Muscle of back (tissue), 3 donors: ENCODE measurements at regions not wholly inside any gene's neighbourhood (a gene's known extent, or its start where the extent isn't known, plus 50 kb on each side); places are given as distances from the start of the nearest gene placed in this dataset.

Experiments used
- DNase-seq, 3 donors: peaks; one replicate each; pipeline versions ENCODE4 v3.0.0 to v3.0.0-alpha.2; 2013

GRCh38 chr3:147756476-147756875, 347.3 kb downstream of the ZIC1 start:
- DNase-seq = peak in 1 of 3 donors; percentile 8

- peak in 2 of 3 donors; percentile 42 to 47 for DNase-seq
Observed at GRCh38 chr3:147757866-147758265, 348.7 kb downstream of the ZIC1 start.

DNA sequence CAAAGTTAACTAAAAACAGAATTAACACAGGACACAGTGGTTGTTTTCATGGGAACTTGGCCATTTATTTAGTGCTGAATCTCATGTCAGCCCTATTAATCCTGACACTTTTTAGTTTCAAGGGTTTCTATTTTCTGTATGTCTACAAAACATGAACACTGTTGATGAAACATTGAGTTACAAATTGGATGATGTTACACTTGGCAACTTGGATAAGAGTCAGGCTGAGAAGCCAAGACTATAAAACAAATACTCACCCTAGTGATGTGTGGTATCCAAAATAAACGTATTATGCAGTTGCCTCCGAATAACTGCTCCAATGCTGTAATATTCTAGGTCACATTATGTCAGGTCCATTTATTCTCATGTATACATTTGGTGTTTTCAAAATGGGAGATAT, 349.6 kb downstream of the ZIC1 start:
- peak; percentile 49 to 81 (median 59) for DNase-seq

GRCh38 chr3:147760085-147760484, 350.9 kb downstream of the ZIC1 start:
- peak in 1 of 3 donors; percentile 34 for DNase-seq

DNA sequence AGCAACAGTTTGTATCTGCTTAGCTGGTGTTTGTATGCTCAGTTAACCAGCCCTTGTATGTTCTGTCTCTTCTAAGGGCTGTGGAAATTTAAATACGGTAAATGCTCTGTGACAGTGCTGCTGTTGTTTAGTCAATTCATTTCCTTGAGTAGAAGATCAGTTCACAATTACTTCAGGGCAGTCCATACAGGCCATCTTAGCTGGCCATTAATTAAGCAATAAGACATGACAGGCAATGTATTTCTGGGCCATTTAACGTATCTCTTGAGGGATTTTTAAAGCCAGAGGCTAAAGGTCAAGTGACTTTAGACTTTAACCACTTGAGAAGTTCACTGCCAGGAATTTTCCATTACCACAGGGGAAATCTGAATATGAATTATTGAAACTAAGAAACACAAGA, 351.8 kb downstream of the ZIC1 start:
- peak in 1 of 3 donors; percentile 63 for DNase-seq

DNA sequence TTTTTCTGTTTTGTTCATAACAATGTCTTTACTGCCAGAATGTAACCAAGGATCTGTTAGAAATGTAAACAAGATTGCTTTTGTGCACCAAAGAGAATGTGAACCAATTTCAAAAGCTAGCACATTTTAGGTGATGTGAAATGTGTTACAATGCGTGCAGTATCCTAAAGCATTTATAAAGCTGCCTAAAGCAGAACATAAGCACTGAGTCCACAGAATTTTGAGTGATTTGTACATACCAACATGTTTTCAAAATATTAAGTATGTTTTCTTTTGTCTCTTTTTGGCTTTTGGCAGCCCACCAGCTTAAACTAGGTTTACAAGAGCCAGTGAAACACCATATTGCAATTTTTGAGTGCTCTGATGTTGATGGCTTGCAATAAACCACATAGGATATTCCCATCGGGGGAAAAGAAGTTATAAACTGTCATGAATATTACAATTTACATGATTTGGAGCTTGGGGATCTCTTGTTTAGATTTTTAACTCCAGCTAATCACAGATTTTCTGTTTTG, 364.0 kb downstream of the ZIC1 start:
- peak in 1 of 3 donors; percentile 51 for DNase-seq

- no peak for DNase-seq
Observed at GRCh38 chr3:147775411-147775810, 366.2 kb downstream of the ZIC1 start.

GRCh38 chr3:147775816-147776530, 366.8 kb downstream of the ZIC1 start:
- no peak for DNase-seq

DNA sequence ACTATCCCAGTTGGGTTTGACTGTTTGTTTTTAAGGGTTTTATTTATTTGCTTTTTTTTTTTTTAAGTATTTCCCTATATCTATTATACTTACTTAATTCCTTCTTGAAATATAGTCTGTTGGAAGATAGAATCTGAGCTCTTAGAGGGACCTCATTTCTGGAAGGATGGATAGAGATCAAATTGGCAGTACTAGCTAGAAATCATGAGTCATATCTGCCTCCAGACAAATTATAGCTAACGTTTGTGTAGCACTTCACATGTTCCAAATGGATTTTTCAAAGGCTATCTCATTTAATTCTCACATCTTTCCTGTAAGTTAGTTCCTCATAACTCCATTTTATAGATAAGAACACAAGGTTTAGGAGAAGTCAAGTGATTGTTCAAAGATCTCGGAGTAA, 384.7 kb downstream of the ZIC1 start:
- peak in 1 of 3 donors; percentile 43 for DNase-seq

DNA sequence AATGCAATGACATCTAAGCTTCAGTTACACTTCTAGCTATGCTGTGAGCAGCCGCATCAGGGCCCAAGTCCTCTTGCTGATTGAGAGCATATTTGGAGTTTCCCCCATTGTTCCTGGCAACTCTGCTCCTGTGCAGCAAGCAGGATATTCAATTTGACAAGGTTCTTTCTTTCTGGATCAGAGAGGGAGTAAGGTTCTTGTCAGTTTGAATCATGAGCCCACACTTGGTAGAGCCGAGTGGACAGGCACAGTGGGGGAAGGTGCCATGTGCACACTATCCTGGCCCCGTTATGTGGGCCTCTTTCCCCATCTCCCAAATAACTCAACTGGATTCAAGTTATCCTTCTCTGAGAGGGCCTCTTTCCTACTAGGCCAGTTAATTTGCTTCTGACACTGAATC, 385.4 kb downstream of the ZIC1 start:
- no peak for DNase-seq

- no peak for DNase-seq
Observed at GRCh38 chr3:147795418-147795817, 386.3 kb downstream of the ZIC1 start.

DNA sequence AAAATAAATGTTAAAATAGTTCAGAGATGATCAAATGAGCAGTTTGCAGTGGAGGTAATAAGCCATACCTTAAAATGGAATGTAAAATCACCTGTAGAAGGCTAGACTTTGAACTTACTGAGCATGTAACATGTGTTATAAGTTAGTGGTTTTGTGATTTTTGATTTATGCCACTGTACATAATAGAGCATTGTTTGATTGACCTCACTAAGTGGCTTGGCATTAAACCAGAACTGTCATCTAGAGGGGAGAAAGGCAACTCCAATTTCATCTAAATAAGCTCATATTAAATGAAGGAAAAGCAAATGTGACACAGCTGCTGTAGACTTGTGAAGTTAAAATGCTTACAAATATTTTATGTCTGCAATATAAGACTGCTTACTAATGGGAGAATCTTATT, 387.9 kb downstream of the ZIC1 start:
- no peak for DNase-seq

- DNase-seq = no peak
Observed at GRCh38 chr3:147799601-147800000, 390.4 kb downstream of the ZIC1 start.

DNA sequence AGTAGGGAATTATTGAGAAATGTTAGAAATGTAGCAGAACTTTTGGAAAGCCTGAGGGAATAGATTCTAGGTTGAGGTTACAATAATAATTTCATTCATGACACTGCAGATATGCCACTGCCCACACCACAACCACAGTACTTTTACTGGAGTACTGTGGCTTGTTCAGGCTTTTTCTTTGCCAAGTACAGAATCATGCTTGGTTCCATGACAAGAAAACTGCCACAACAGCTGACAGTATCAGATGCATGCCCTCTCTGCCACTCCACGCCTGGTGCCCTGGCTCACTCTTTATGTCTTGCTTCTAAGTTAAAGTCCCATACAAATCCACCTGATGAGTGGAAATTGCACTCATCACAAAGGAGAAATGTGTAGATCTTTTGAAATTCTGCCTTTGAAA, 398.6 kb downstream of the ZIC1 start:
- DNase-seq = no peak

- DNase-seq = no peak
Observed at GRCh38 chr3:147809206-147809605, 400.0 kb downstream of the ZIC1 start.

DNA sequence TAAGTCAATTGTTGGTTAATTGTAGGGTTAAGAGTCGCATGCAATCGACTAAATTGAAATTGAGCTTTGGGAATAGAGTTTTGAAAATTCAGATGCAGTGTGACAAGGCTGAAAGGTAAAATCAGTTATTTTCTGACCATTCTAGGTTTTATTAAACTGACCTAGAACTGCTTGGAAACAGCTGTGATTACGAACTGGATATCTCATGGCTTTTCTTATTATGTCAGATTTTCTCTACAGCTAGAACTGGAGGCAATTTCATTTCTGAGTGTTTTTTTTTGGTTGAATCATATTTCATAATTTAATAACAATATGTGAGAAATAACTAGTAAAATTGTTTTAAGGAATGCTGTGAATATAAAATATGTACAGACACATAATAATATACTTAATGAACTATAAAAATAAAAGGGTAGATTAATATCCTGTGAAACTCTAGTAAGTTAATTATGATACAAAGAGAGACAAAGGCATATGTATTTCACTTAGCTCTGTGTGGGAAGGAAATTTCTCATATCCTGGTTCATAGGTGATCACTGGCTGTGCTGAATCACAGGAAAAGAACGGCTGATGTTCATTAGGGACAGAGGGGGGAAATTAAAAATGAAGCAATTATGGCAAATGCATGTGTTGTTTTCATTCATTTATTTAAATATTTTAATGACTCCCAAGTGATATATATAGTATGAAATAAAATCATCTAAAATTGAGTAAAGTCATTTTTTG, 403.2 kb downstream of the ZIC1 start:
- no peak for DNase-seq

- DNase-seq = no peak
Observed at GRCh38 chr3:147813256-147813655, 404.1 kb downstream of the ZIC1 start.

DNA sequence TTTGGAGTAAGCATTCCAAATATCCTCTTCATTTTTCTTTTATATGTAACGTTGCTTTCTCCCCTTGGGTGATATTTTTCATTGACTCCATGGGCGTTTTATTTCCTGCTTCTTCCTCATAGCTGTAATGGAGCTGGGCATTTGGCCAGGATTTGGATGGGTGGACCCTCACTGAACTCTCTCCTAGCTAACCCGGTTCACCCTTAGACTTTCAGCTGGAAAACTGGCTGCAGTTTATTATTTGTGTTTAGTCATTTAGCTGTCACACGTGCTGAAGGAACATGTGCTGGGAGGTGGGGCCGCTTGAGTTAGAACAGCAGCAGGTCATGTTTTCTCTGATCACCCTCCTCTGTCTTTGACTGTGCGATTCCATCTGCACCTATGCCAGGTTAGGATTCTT, 407.6 kb downstream of the ZIC1 start:
- DNase-seq = peak; percentile 81 to 95 (median 93)

GRCh38 chr3:147832611-147833010, 423.4 kb downstream of the ZIC1 start:
- DNase-seq = no peak

DNA sequence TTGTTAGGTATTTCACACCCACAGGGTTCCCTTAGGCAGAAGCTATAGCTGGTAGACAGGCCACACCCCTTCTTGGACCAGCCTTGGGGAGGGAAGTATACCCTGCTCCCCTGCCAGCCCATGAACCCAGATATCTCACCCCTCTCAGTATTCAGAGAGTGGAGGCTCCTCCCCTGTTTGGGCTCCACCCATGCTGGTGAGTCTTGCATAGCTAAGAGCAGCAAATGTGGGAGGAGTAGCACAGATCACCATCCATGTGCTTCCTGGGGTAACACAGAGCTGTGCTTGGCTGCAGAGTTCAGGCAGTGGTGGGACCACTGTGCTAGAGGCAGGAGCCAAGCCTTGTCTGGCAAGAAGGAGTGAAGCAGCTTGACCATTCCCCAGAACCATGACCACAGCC, 427.2 kb downstream of the ZIC1 start:
- no peak for DNase-seq

GRCh38 chr3:147838652-147839051, 429.5 kb downstream of the ZIC1 start:
- no peak for DNase-seq

GRCh38 chr3:147843331-147843730, 434.2 kb downstream of the ZIC1 start:
- DNase-seq = no peak

DNA sequence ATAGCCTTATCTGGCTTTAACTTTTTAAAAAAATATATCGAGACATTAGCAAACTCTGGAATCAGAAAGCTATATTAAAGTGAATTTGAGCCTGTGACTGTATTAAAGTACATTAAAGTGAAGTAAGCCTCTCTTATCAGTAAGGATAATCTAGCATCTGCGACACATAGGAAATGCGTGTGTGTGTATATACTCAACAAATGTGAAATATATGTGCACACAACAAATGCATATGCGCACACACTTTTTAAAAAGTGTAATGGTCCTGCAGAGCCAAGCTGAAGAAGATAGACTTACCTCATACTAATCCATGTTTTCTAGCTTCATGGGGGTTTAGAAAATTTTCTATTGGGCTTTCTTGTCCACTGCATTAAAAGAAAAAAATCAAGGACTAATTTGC, 437.1 kb downstream of the ZIC1 start:
- DNase-seq = no peak
